Fibroblast of lung (primary cell): ENCODE measurements at regions not wholly inside any gene's neighbourhood (a gene's known extent, or its start where the extent isn't known, plus 50 kb on each side); places are given as distances from the start of the nearest gene placed in this dataset.

Experiments
- DNase-seq, 2 donors: peaks; one replicate each; pipeline versions ENCODE4 v3.0.0 to v3.0.0-alpha.2; 2010; ENCODE audit warnings: low read depth in 2 of 2
- H2AFZ ChIP-seq: 2 replicates; pipeline ENCODE4 v1.5.1; 2012; ENCODE audit warnings: low read length, control low read depth, inconsistent platforms
- H3K27ac ChIP-seq: 2 replicates; pipeline ENCODE4 v1.5.1; 2011; ENCODE audit warnings: low read length, control low read depth; ENCODE audit not compliant: insufficient read depth
- H3K27me3 ChIP-seq: 2 replicates; pipeline ENCODE4 v1.5.1; 2011; ENCODE audit warnings: mild to moderate bottlenecking, low read length; ENCODE audit not compliant: control insufficient read depth, insufficient read depth
- H3K36me3 ChIP-seq: 2 replicates; pipeline ENCODE4 v1.5.1; 2011; ENCODE audit warnings: low read length; ENCODE audit not compliant: control insufficient read depth, insufficient read depth
- H3K4me1 ChIP-seq: 2 replicates; pipeline ENCODE4 v1.5.1; 2011; ENCODE audit warnings: low read length; ENCODE audit not compliant: control insufficient read depth, insufficient read depth; ENCODE audit errors: extremely low read depth
- H3K4me2 ChIP-seq: 2 replicates; pipeline ENCODE4 v1.5.1; 2011; ENCODE audit warnings: low read length, control low read depth; ENCODE audit not compliant: insufficient read depth; ENCODE audit errors: extremely low read depth
- H3K4me3 ChIP-seq, 4 experiments: fragments of 200-600 bp in 1 of 4; sonication (generic) in 1 of 4; replicated peaks in 1 of 4; 2 replicates each; pipeline ENCODE4 v1.5.1; 2011 to 2016; ENCODE audit warnings: low read length in 4 of 4, low read depth in 3 of 4, mild to moderate bottlenecking in 3 of 4, control low read depth in 2 of 4, inconsistent platforms in 1 of 4, mixed read lengths in 1 of 4; ENCODE audit not compliant: insufficient read depth in 1 of 4; ENCODE audit errors: control extremely low read depth in 1 of 4
- H3K79me2 ChIP-seq: 2 replicates; pipeline ENCODE4 v1.5.1; 2012; ENCODE audit warnings: mild to moderate bottlenecking, low read length, inconsistent platforms; ENCODE audit not compliant: control insufficient read depth, insufficient read depth
- H3K9ac ChIP-seq: 2 replicates; pipeline ENCODE4 v1.5.1; 2011; ENCODE audit warnings: mild to moderate bottlenecking, low read length, control low read depth; ENCODE audit not compliant: insufficient read depth
- H3K9me3 ChIP-seq: 2 replicates; pipeline ENCODE4 v1.5.1; 2012; ENCODE audit warnings: low read depth, low read length; ENCODE audit not compliant: control insufficient read depth, insufficient read depth
- H4K20me1 ChIP-seq: 2 replicates; pipeline ENCODE4 v1.5.1; 2011; ENCODE audit warnings: low read length; ENCODE audit not compliant: control insufficient read depth, insufficient read depth; ENCODE audit errors: extremely low read depth
- EZH2 ChIP-seq: IDR thresholded peaks from 2 replicates; pipeline ENCODE4 v1.5.1; 2012; ENCODE audit warnings: low read length, control low read depth, mild to moderate bottlenecking; ENCODE audit errors: missing control alignments
- TF ChIP-seq, protein P1 (sequence below), 2 donors: IDR thresholded peaks in 1 of 2; conservative IDR thresholded peaks in 1 of 2; 1 replicate in 1 of 2; 2 replicates in 1 of 2; pipeline ENCODE4 v1.5.1; 2011 to 2012; ENCODE audit warnings: low read length in 2 of 2, control low read depth in 1 of 2, inconsistent platforms in 1 of 2, low read depth in 1 of 2, mild to moderate bottlenecking in 1 of 2

DNA sequence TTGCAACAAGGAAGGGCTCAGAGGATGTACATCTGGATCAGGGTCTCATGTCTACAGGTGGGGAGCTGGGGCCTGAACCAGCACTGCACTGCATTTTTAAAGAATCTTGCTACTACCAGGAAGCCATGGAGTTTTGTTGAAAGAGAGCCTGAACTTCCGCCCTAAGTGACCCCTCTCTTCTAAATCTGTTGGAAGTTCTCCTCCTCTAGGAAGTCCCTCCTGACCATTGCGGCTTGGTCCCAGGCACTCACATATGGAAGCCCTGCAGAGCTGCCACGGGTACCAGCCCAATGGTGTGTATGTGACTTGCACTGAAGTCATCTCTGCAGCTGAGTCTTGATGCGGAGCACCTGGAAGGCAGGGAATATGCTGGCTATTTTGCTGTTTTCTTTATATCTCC, 192.0 kb upstream of the GALNT2 start:
- no peaks in the 10 kb centered on the region for H3K36me3 ChIP-seq
- no peaks in the 10 kb centered on the region for H3K27me3 ChIP-seq
- no peak overlapping the region for H2AFZ ChIP-seq
- no peak overlapping the region for H3K4me2 ChIP-seq
- H3K4me3 ChIP-seq, result no peak overlapping the region
- no peaks in the 10 kb centered on the region for H4K20me1 ChIP-seq
- DNase-seq, result no peak
- H3K4me1 ChIP-seq, result no peaks in the 10 kb centered on the region
- no peak overlapping the region for H3K9ac ChIP-seq
- H3K27ac ChIP-seq, result no peak overlapping the region
- TF ChIP-seq EZH2, result no peak
- TF ChIP-seq, protein P1, sequence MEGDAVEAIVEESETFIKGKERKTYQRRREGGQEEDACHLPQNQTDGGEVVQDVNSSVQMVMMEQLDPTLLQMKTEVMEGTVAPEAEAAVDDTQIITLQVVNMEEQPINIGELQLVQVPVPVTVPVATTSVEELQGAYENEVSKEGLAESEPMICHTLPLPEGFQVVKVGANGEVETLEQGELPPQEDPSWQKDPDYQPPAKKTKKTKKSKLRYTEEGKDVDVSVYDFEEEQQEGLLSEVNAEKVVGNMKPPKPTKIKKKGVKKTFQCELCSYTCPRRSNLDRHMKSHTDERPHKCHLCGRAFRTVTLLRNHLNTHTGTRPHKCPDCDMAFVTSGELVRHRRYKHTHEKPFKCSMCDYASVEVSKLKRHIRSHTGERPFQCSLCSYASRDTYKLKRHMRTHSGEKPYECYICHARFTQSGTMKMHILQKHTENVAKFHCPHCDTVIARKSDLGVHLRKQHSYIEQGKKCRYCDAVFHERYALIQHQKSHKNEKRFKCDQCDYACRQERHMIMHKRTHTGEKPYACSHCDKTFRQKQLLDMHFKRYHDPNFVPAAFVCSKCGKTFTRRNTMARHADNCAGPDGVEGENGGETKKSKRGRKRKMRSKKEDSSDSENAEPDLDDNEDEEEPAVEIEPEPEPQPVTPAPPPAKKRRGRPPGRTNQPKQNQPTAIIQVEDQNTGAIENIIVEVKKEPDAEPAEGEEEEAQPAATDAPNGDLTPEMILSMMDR (conservative IDR thresholded peaks at IDR 0.05 in 1 of 2, IDR thresholded peaks at IDR 0.05 in 1 of 2; ENCODE audit: low read depth in 1 of 2, low read length in 2 of 2), result no peak
- H3K79me2 ChIP-seq, result no peaks in the 10 kb centered on the region
- H3K9me3 ChIP-seq, result no peaks in the 10 kb centered on the region

DNA sequence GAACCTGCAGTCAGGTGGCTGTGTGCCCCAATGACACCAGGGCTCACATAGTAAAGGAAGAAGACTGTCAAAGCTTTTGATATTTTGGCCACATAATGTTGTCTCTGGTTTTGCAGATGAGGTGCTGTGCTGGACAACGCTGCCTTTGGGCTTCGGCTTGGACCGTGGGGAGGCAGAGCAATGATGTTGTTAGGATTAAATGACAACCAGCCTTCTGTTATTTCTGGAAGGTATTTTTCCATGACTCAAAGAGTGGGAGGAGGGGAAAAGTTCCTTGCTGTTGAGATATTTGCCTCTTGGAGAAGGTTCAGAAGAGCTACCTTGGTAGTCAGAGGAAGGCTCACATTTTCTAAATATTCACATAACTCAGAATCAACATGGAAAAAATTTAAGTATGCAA, 187.3 kb upstream of the GALNT2 start:
- Histone ChIP-seq H4K20me1 (no peaks in the 10 kb centered on the region), H3K27ac (no peak overlapping the region), H3K9ac (no peak overlapping the region), H3K36me3 (no peaks in the 10 kb centered on the region), H2AFZ (no peak overlapping the region), H3K4me2 (no peak overlapping the region), H3K27me3 (no peaks in the 10 kb centered on the region), H3K79me2 (no peaks in the 10 kb centered on the region), H3K9me3 (no peaks in the 10 kb centered on the region), H3K4me1 (no peaks in the 10 kb centered on the region), H3K4me3 (no peak overlapping the region)
- TF ChIP-seq EZH2, result no peak
- TF ChIP-seq, protein P1 (conservative IDR thresholded peaks at IDR 0.05 in 1 of 2, IDR thresholded peaks at IDR 0.05 in 1 of 2; ENCODE audit: low read depth in 1 of 2, low read length in 2 of 2), result no peak
- peak in 1 of 2 donors; percentile 41 for DNase-seq

DNA sequence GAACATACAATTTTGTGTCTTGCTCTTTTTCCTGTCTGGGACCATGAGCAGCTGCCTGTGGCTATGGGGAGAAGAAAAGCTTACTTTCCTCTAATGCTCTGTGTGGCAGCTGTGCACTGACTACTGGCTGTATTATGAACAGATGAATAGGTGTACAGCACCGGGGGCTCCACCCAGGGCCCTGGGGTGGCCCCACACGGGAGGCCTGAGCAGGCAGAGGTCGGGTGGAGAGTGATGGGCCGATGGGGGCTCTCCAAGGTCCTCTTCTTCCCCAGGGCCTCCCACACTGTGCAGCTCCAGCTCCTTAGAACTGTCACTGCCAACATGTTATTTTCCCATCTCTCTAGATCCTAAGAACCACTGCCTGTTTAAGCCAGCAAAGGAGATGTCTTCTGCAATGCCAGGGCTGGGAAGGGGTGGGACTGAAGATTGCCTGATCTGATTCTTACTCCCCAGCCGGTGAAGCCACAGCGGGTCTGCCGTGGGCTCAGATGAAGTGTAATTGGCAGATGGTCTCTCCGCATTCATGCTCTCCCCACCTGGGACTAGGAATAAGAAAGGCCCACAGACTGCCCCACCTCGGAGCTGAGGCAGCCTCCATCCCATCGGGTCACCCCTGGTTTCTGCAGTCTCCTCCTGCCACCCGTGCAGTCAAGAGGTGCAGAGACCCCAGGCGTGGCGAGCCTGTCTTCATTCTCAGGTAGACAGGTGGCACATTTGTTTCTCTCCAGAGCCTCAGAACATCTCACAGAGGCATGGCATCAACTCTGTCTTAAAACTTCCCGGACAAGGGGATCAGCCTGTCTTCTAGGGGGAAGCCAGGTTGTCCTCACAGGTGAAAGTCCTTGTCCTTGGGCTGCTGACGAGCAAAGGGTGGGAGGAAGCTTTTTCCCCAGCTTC, 186.5 kb upstream of the GALNT2 start:
- Histone ChIP-seq H3K4me1 (no peaks in the 10 kb centered on the region), H3K4me3 (no peak overlapping the region), H3K27me3 (no peaks in the 10 kb centered on the region), H2AFZ (no peak overlapping the region), H3K79me2 (no peaks in the 10 kb centered on the region), H4K20me1 (no peaks in the 10 kb centered on the region), H3K4me2 (no peak overlapping the region), H3K36me3 (no peaks in the 10 kb centered on the region), H3K9me3 (no peaks in the 10 kb centered on the region), H3K9ac (no peak overlapping the region), H3K27ac (no peak overlapping the region)
- no peak for DNase-seq
- no peak for TF ChIP-seq EZH2
- TF ChIP-seq, protein P1 (conservative IDR thresholded peaks at IDR 0.05 in 1 of 2, IDR thresholded peaks at IDR 0.05 in 1 of 2; ENCODE audit: low read depth in 1 of 2, low read length in 2 of 2), result no peak
